ENCODE measurements at regions not wholly inside any gene's neighbourhood (a gene's known extent, or its start where the extent isn't known, plus 50 kb on each side); places are given as distances from the start of the nearest gene placed in this dataset.

- DNase-seq, result no peak
Observed at GRCh38 chr13:73960474-73960873, 173.7 kb downstream of the KLF12 start.

DNA sequence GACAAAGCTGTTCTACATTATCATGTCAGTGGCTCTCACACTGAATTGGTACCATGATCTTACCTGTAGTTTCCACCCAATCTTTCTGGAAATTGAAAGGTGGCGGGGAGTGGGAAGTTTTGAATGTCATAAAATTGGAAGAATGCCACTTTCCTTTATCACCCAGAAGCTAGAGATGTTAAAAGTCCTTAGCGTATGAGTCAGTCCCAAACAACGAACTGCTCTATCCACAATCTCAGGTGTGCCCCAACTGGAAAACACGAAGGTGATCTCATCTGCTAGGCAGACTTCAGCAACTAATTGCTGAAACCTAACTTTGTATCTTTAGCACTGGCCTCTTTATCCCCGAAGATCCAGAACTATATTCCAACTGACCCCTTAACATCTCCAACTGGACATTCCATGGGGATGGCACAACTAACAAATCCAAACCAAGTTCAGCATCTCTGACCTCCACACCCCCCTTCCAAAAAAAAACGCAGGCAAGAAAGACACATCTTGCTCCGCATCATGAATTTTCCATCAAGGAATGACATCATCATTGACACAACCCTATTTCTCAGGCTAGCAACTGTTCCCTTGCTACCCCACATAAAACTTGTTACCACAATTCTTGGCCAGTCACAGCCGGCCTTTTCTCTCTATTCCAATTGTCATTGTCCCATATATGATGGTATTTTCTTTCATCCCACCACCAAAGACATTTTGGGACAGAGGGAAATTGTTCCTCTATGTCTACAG is 175.4 kb downstream of the KLF12 start:
- no peak for DNase-seq

DNA sequence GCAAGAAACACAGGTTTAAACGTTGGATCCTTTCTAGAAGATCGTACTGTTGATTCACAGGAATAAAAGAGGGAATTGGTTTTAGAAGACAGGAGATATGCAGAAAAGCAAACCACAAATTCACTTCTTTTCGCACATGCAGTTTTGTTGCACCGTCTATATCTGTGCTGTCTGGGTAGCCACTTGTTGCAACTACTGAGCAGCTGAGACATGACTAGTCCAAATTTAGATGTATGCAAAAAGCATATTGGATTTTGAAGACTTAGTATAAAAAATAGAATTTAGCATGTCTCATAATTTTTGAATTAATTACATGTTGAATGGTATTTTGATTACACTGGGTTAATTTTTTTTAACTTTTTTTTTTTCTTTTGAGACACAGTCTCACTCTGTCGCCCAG is 176.3 kb downstream of the KLF12 start:
- DNase-seq, result no peak

DNA sequence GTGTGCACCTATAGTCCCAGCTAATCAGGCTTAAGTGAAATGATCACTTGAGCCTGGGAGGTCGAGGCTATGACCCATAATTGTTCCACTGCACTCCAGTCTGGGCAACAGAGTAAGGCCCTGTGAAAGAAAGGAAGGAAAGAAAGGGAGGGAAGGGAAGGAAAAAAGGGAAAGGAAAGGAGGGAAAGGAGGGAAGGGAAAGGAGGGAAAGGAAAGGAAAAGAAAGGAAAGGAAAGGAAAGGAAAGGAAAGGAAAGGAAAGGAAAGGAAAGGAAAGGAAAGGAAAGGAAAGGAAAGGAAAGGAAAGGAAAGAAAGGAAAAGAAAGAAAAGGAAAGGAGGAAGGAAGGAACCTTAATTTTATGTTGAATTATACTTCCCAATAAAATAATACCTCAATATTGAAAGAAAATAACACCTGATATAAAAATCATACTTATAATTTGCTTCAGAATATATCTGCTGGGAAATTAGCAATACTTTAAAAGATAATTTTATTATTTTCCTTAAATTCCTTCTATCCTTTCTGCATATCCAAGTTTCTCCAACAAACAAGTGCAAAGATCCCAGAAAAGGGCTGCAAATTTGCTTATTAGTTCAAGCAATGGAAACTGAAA is 177.3 kb downstream of the KLF12 start:
- DNase-seq, result no peak

DNA sequence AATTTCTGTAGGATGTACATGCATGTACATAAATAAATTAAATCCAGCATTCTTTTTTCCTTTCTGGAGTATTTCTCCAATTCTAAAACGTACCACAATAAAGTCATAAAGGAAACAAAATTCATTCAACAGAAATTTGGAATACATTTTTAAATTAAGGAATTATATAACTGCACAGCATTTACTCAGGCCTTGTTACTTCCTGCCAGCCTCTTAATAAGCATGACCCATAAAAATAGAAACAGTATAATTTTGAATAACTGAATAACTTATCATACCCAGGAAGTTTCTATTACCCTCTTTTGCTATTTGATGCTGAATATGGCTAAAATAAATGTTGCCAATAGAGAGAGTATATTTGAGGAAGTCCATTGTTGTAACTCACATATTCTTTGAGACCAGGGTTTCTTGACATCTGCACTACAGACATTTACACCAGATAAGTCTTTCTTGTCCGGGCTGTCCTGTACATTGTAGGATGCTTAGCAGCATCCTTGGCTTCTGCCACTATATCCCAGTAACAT is 178.2 kb downstream of the KLF12 start:
- DNase-seq, result no peak

DNA sequence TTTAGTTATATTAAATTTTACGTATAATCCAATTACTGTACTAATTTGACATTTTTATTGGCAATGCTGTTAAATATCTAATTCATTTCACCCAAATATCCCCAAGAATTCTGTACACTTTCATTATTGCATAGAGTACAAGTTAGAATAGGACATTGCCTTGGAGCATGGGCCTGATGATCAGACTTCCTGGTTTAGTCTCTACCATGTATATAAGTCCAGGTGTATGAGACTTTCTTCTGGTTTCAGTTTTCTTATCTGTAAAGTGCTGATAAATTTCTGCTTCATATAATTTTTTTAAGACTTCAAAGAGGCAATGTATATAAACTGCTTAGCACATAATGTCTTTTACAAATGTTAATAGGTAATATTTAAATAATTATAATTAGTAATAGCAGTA is 179.4 kb downstream of the KLF12 start:
- no peak for DNase-seq

DNA sequence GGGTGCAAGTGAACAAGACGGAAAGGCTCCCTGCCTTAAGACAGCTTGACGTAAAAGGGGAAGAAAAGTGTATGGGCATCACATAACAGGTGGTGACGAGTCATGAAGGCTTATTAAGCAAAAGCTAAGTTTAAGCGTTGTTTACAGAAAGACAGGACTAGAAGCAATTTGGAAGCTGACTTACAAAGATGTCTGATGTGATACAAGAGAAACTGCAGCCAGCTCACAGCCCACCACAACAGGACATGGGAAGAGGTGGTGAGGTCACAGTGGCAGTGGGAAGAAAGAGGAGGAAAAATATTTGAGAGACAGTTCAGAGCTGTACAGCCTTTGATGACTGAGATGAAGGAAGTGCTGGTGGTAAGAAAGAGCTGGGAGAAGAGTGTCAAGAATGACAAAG is 181.6 kb downstream of the KLF12 start:
- no peak for DNase-seq

- no peak for DNase-seq
Observed at GRCh38 chr13:73948848-73949529, 185.2 kb downstream of the KLF12 start.

GRCh38 chr13:73945871-73946270 is 188.3 kb downstream of the KLF12 start:
- peak; percentile 66 for DNase-seq

GRCh38 chr13:73945382-73945781 is 188.8 kb downstream of the KLF12 start:
- no peak for DNase-seq

GRCh38 chr13:73943965-73944233 is 190.3 kb downstream of the KLF12 start:
- no peak for DNase-seq

DNA sequence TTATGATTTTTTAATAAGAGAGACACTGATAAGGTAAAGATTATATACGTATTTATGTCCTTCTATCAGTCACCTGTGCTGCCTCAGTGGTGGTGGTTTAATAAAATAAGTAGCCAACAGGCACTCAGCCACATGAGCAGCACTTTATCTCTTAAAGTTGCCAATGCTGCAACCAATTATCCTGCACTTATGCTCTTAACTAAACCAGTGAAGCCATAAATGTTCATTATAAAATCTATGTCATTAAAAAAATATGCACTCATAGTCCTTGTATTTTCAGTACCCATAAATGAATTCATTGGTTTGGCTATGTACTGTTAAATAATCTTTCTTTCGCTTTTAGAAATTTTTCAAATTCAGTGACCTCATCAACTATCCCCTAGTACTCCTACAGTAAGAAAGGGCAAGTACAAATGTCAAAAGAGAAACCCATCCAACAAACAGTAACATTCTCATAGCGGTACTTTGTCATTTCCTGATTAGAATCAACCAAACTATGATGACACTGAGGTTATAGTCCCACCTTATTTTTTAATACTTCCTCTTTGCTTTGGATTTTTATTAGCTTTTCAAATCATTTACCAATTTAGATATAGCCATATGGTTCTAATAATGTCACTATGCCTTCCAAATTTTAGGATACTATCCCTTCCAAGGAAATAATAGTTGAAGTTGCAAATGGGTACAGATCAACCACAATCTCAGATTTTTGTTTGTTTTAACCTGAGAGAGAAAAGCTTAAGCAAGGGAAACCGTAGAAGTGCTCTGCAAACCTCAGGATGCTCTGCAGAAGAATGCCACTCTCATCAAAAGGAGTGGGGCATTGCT is 190.9 kb downstream of the KLF12 start:
- DNase-seq, result no peak

GRCh38 chr13:73941752-73942151 is 192.5 kb downstream of the KLF12 start:
- DNase-seq, result no peak

DNA sequence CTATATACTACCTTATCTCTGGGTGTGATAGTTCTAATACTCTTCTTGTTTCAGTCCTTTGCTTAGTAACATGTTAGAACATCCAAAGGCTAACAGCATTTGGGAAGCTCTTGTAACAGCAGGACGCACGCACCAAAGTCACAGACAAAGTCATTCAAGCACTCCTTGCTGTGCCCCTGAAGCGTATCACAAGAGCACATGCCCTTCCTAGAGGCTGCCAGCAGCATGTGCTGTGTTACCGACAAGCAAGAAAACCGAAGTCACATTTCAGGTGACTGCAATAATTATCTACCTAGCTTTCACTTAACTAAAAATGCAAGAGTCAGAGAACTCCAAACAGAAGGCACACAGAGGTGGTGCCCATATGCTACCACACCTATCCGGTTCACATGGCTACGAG is 194.1 kb downstream of the KLF12 start:
- no peak for DNase-seq

DNA sequence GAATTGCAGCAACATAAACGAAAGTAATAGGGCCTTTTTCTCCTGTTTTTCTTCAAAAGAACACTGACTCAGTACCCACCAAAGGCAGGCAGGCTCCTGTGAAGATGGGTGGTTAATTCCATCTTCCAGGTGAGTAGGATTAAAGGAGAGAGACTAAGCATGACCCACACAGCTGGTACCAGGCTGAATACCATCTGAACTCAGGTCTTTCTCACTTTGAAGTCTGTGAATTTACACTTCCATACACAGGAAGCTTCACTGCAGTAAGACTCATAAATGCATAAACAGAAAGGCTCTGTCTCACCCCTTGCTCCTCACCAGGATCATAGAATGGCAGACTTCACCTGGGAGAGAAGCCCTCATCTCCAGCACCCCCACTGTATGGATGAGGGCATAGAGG is 194.6 kb downstream of the KLF12 start:
- no peak for DNase-seq

DNA sequence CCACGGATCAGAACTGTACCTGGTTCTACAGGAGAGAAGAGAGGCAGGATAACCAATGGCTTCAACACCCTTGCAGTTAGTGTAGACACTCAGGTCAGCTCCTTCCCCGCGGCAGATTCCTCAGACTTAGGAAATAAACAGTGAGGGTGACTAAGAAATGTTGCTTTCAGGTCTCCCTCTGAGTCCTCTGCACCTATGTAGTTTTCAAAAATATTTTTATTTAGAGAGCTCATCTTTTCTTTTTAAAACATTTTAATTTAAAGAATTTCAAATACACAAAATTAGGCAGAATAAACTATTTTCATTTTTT is 195.2 kb downstream of the KLF12 start:
- DNase-seq, result no peak

DNA sequence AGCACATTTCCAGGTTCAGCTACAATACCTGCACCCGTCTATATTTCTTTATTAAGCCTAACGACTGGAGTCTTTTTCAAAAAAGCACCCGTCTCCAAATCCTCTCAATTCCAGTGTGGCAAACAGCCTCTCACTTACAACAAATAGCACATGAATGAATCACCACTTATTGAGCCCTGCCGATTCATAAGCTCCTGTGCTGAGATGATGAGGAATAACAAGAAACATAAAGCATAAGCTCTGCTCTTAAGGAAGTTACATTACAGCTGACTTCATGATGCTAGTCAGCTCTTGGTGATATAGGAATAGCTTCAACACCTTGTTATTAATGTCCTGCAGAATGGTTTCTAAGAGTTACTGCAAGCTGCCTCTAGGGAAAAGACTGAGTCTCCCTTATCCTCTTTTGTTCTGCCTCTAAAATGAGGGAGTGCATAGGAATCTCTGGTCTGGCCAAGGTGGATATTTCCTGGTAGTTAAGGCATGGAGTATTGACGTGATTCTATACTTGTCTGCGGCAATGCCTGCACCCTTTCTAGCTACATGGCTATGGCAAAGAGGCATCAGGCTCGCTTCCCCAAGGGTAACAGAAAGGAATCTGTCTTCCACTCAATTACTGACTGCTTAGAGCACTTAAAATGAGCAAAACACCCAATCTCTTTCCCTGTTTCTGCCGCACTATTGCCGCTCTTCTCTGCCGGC is 195.7 kb downstream of the KLF12 start:
- no peak for DNase-seq

- DNase-seq, result no peak
Observed at GRCh38 chr13:73937441-73937840, 196.8 kb downstream of the KLF12 start.

GRCh38 chr13:73935991-73936390 is 198.2 kb downstream of the KLF12 start:
- no peak for DNase-seq

GRCh38 chr13:73934771-73935170 is 199.4 kb downstream of the KLF12 start:
- no peak for DNase-seq

DNA sequence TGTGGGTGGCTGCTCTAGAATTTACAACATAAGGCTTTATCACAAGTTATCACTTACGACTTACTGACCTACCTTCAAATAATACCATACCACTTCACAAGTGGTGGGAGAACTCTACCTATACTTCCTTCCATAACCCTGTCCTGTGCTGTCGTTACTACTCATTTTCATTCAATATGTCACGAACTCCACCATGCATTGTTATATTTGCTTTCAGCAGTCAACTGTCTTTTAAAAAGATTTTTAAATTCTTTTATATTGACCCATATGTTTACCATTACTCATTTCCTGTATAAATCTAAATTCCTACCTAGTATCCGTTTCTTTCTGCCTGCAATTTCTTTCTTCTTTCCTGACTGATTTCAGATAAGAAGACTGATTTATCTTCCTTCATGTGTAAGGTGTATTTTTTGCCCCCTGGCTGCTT is 200.0 kb downstream of the KLF12 start:
- DNase-seq, result no peak

- DNase-seq, result no peak
Observed at GRCh38 chr13:73933795-73934194, 200.4 kb downstream of the KLF12 start.

GRCh38 chr13:73932091-73932490 is 202.1 kb downstream of the KLF12 start:
- no peak for DNase-seq
